ENCODE measurements at regions not wholly inside any gene's neighbourhood (a gene's known extent, or its start where the extent isn't known, plus 50 kb on each side); places are given as distances from the start of the nearest gene placed in this dataset.

GRCh38 chr22:47623066-47623762 lies 860.8 kb downstream of the TBC1D22A start:
- Histone ChIP-seq H4K20me1 (ENCODE audit: insufficient read depth, low read length) (no peaks in the 10 kb centered on the region), H3K4me2 (ENCODE audit: low read depth, low read length) (no peak overlapping the region), H3K4me1 (ENCODE audit: insufficient read depth, low read length) (no peaks in the 10 kb centered on the region), H3K9me3 (ENCODE audit: low read length) (no peaks in the 10 kb centered on the region), H3K9ac (ENCODE audit: insufficient read depth, low read depth, low read length) (no peak overlapping the region), H3K4me3 (replicated peaks in 1 of 3; ENCODE audit: insufficient read depth in 1 of 3, low read depth in 2 of 3, low read length in 3 of 3) (no peak overlapping the region), H3K36me3 (replicated peaks in 1 of 2; ENCODE audit: control insufficient read depth in 1 of 2, insufficient read depth in 2 of 2, low read length in 2 of 2) (no peaks in the 10 kb centered on the region), H3K79me2 (ENCODE audit: insufficient read depth, low read length) (no peaks in the 10 kb centered on the region), H2AFZ (ENCODE audit: low read length) (no peak overlapping the region), H3K27me3 (ENCODE audit: control insufficient read depth in 1 of 2, insufficient read depth in 2 of 2, low read length in 2 of 2) (peaks cover 19 to 67% of the 10 kb centered on the region in 2 experiments), H3K27ac (ENCODE audit: extremely low read length, insufficient read depth, low read length) (no peak overlapping the region)
- 0% methylated on average over 2 of the region's 18 CpGs for WGBS (ENCODE audit: low lambda C conversion rate)
- no peak for FAIRE-seq
- ChIA-PET CTCF (ENCODE audit: low intra/inter-chr PET ratio, low total read pairs) (no interaction called here), POLR2A (no interaction called here)
- TF ChIP-seq ZNF770 (CRISPR knock-in tag; IDR thresholded peaks at IDR 0.05) (no peak), DR1 (CRISPR knock-in tag; IDR thresholded peaks at IDR 0.05) (no peak), ZBTB25 (CRISPR knock-in tag; IDR thresholded peaks at IDR 0.05) (no peak), ZNF281 (CRISPR knock-in tag; IDR thresholded peaks at IDR 0.05; ENCODE audit: borderline replicate concordance) (no peak), BHLHE40 (IDR thresholded peaks at IDR 0.05; ENCODE audit: low read length) (no peak), NONO (IDR thresholded peaks at IDR 0.05) (no peak), NONO (CRISPR knock-in tag; conservative IDR thresholded peaks at IDR 0.05) (no peak), HNF4A (CRISPR knock-in tag; IDR thresholded peaks at IDR 0.05) (no peak), KDM3A (CRISPR knock-in tag; IDR thresholded peaks at IDR 0.05; ENCODE audit: low read depth) (no peak), ISL2 (CRISPR knock-in tag; IDR thresholded peaks at IDR 0.05) (no peak), MAFF (IDR thresholded peaks at IDR 0.05; ENCODE audit: low read depth, low read length) (no peak), HNRNPL (IDR thresholded peaks at IDR 0.05; ENCODE audit: low read depth, low read length) (no peak)
- TF ChIP-seq, protein P1, sequence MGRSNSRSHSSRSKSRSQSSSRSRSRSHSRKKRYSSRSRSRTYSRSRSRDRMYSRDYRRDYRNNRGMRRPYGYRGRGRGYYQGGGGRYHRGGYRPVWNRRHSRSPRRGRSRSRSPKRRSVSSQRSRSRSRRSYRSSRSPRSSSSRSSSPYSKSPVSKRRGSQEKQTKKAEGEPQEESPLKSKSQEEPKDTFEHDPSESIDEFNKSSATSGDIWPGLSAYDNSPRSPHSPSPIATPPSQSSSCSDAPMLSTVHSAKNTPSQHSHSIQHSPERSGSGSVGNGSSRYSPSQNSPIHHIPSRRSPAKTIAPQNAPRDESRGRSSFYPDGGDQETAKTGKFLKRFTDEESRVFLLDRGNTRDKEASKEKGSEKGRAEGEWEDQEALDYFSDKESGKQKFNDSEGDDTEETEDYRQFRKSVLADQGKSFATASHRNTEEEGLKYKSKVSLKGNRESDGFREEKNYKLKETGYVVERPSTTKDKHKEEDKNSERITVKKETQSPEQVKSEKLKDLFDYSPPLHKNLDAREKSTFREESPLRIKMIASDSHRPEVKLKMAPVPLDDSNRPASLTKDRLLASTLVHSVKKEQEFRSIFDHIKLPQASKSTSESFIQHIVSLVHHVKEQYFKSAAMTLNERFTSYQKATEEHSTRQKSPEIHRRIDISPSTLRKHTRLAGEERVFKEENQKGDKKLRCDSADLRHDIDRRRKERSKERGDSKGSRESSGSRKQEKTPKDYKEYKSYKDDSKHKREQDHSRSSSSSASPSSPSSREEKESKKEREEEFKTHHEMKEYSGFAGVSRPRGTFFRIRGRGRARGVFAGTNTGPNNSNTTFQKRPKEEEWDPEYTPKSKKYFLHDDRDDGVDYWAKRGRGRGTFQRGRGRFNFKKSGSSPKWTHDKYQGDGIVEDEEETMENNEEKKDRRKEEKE (IDR thresholded peaks at IDR 0.05), result no peak
- DNase-seq (ENCODE audit: low spot score), result no peak
- intact Hi-C loops (cut with micrococcal nuclease; ENCODE audit: unreplicated experiment) (no loop called here), in situ Hi-C loops (cut with HindIII; ENCODE audit: extremely low pct_ligation_motif_present, low pct_unique_long_range_greater_than_20kb) (loop anchor here (10.0 kb wide), 1 partner anchor 872 kb away; no protein-coding TSS in a partner anchor)
- BruUV-seq (replicated peaks), result no TSS peak
- ATAC-seq, result no peak

All from HepG2 (cell line).